Brain microvascular endothelial cell (primary cell): ENCODE measurements at regions not wholly inside any gene's neighbourhood (a gene's known extent, or its start where the extent isn't known, plus 50 kb on each side); places are given as distances from the start of the nearest gene placed in this dataset.
"Not testable (repeated sequence)": the region's sequence is repeated elsewhere in the genome, so short reads cannot be mapped to it uniquely, and the experiment has no call there.

Experiments used
- DNase-seq: peaks from one replicate; pipeline ENCODE4 v3.0.0-alpha.2; 2020
- H3K27ac ChIP-seq: fragments of 250-450 bp; sonication (Bioruptor Pico); 2 replicates; pipeline ENCODE4 v1.5.1; 2020; ENCODE audit warnings: mild to moderate bottlenecking, moderate library complexity
- H3K27me3 ChIP-seq: fragments of 250-450 bp; sonication (Bioruptor Pico); replicated peaks from 2 replicates; pipeline ENCODE4 v1.5.1; 2020; ENCODE audit warnings: mild to moderate bottlenecking
- H3K36me3 ChIP-seq: fragments of 250-450 bp; sonication (Bioruptor Pico); replicated peaks from 2 replicates; pipeline ENCODE4 v1.5.1; 2020; ENCODE audit warnings: mild to moderate bottlenecking
- H3K4me3 ChIP-seq: 2 replicates; pipeline ENCODE4 v1.5.1; 2011; ENCODE audit warnings: low read depth, mild to moderate bottlenecking, control low read depth, low read length, moderate library complexity
- in situ Hi-C: cut with HindIII; loops from 2 replicates; pipeline ENCODE4 v1.10.0; 2017; ENCODE audit warnings: low sequenced_read_pairs, low pct_ligation_motif_present
- TF ChIP-seq, protein P1 (sequence below): IDR thresholded peaks from 2 replicates; pipeline ENCODE4 v1.5.1; 2011; ENCODE audit warnings: low read depth, mild to moderate bottlenecking, moderate library complexity, low read length, control low read depth, inconsistent platforms; ENCODE audit errors: missing control alignments

DNA sequence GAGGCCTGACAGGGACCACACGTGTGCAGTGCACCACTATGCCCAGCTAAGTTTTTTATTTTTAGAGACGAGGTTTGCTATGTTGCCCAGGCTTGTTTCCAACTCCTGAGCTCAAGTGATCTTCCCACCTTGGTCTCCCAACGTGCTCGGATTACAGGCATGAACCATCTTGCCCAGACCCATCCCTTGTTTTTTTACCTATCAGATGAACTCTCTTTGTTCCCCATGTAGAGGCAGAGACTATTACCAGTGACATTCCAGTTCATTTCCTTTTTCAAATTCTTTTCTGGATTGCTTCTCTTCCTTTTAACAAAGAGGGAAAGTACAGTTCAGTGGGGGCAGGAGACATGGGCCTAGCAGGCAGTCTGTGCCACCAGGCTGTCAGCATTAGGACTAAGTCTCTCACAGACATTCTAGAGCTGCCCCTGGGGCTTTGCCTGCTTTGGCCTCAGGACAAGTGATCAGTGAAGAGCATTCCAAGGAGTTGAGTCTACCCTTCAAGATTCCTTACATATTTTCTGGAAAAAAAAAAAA, 103.5 kb upstream of the SLC7A14 start:
- no peaks in the 10 kb centered on the region for H3K36me3 ChIP-seq
- peak; percentile 85 for DNase-seq
- TF ChIP-seq, protein P1, sequence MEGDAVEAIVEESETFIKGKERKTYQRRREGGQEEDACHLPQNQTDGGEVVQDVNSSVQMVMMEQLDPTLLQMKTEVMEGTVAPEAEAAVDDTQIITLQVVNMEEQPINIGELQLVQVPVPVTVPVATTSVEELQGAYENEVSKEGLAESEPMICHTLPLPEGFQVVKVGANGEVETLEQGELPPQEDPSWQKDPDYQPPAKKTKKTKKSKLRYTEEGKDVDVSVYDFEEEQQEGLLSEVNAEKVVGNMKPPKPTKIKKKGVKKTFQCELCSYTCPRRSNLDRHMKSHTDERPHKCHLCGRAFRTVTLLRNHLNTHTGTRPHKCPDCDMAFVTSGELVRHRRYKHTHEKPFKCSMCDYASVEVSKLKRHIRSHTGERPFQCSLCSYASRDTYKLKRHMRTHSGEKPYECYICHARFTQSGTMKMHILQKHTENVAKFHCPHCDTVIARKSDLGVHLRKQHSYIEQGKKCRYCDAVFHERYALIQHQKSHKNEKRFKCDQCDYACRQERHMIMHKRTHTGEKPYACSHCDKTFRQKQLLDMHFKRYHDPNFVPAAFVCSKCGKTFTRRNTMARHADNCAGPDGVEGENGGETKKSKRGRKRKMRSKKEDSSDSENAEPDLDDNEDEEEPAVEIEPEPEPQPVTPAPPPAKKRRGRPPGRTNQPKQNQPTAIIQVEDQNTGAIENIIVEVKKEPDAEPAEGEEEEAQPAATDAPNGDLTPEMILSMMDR, result no peak
- H3K4me3 ChIP-seq, result no peak overlapping the region
- H3K27me3 ChIP-seq, result no peaks in the 10 kb centered on the region
- in situ Hi-C loops, result no loop called here
- peak overlapping the region; percentile 58 for H3K27ac ChIP-seq

- H3K4me3 ChIP-seq, in situ Hi-C loops, H3K36me3 ChIP-seq, H3K27ac ChIP-seq, DNase-seq, H3K27me3 ChIP-seq: not testable (repeated sequence)
These were observed 102.3 kb upstream of the SLC7A14 start for GRCh38 chr3:170688222-170688621.

GRCh38 chr3:170680593-170680992, 94.7 kb upstream of the SLC7A14 start:
- in situ Hi-C loops, result no loop called here
- DNase-seq, result no peak
- Histone ChIP-seq H3K27me3 (no peaks in the 10 kb centered on the region), H3K36me3 (no peaks in the 10 kb centered on the region), H3K4me3 (no peak overlapping the region), H3K27ac (no peak overlapping the region)
- TF ChIP-seq, protein P1, result no peak

DNA sequence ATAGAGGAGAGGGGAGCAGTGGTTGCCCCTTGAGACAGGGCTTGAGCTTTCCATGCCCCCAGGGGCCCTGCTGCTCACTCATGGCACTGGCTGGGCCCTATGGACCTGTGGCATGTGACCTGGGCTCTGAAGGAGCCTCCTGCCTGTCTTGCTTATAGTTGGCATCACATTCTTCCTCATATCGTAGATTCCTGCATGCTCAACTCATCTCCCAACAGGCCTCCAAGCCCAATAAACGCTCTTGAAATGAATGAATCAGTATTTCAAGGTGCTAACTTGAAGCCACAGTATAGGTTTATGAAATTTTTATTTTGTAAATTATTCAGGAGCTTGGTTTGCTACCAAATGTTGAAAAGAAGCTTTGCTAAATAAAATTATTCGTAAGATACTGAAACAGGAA, 93.3 kb upstream of the SLC7A14 start:
- H3K4me3 ChIP-seq, result no peak overlapping the region
- no peaks in the 10 kb centered on the region for H3K36me3 ChIP-seq
- no peak for DNase-seq
- TF ChIP-seq, protein P1, result no peak
- no peak overlapping the region for H3K27ac ChIP-seq
- no peaks in the 10 kb centered on the region for H3K27me3 ChIP-seq
- in situ Hi-C loops, result no loop called here

GRCh38 chr3:170670504-170670903, 84.6 kb upstream of the SLC7A14 start:
- TF ChIP-seq, protein P1, result no peak
- Histone ChIP-seq H3K27me3 (no peaks in the 10 kb centered on the region), H3K27ac (no peak overlapping the region), H3K36me3 (no peaks in the 10 kb centered on the region), H3K4me3 (no peak overlapping the region)
- DNase-seq, result no peak
- in situ Hi-C loops, result no loop called here

DNA sequence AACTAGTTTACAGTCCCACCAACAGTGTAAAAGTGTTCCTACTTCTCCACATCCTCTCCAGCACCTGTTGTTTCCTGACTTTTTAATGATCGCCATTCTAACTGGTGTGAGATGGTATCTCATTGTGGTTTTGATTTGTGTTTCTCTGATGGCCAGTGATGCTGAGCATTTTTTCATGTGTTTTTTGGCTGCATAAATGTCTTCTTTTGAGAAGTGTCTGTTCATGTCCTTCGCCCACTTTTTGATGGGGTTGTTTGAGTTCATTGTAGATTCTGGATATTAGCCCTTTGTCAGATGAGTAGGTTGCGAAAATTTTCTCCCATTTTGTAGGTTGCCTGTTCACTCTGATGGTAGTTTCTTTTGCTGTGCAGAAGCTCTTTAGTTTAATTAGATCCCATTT, 77.1 kb upstream of the SLC7A14 start:
- H3K27me3 ChIP-seq, in situ Hi-C loops, DNase-seq, H3K36me3 ChIP-seq, H3K27ac ChIP-seq, H3K4me3 ChIP-seq: not testable (repeated sequence)

DNA sequence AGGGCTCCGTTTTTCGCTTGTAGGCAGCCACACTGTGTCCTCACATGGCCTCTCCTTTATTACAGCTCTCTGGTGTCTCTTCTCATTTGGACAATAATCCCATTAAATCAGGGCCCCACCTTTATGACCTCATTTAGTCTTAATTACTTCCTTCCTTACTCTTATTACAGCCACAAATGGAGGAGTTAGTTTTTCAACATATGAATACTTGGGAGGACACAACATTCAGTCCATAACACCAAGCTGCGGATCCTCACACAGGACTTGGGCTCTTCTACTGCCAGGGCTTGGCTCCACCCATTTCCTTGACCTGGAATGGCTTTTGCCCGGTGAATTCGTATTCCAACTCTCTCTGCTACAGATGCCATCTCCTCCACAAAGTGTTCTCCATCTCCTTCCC, 74.3 kb upstream of the SLC7A14 start:
- in situ Hi-C loops, result no loop called here
- TF ChIP-seq, protein P1, result no peak
- Histone ChIP-seq H3K4me3 (no peak overlapping the region), H3K27ac (no peak overlapping the region), H3K27me3 (no peaks in the 10 kb centered on the region), H3K36me3 (no peaks in the 10 kb centered on the region)
- no peak for DNase-seq
